SK-N-MC (cell line): ENCODE measurements at regions not wholly inside any gene's neighbourhood (a gene's known extent, or its start where the extent isn't known, plus 50 kb on each side); places are given as distances from the start of the nearest gene placed in this dataset.

Experiments
- EZH2 ChIP-seq: fragments of 200-600 bp; sonication (generic); IDR thresholded peaks from one replicate; pipeline ENCODE4 v1.6.1; 2017; ENCODE audit warnings: antibody characterized with exemption
- POLR2AphosphoS5 ChIP-seq: IDR thresholded peaks from 2 replicates; pipeline ENCODE4 v1.6.1; 2012; ENCODE audit warnings: mild to moderate bottlenecking, low read depth, low read length, borderline replicate concordance

GRCh38 chr15:30010746-30011145 lies 72.0 kb upstream of the GOLGA8J start:
- TF ChIP-seq POLR2AphosphoS5 (no peak), EZH2 (no peak)
